ENCODE measurements at regions not wholly inside any gene's neighbourhood (a gene's known extent, or its start where the extent isn't known, plus 50 kb on each side); places are given as distances from the start of the nearest gene placed in this dataset.

GRCh38 chr6:14280006-14280510 lies 162.5 kb downstream of the CD83 start:
- H3K4me2 ChIP-seq (ENCODE audit: low read depth, low read length) = no peak overlapping the region
- H3K27ac ChIP-seq (ENCODE audit: low read length) = no peak overlapping the region
- no peak overlapping the region for H2AFZ ChIP-seq (ENCODE audit: low read length)
- H3K9me2 ChIP-seq (replicated peaks; ENCODE audit: insufficient read depth, low read length) = no peaks in the 10 kb centered on the region
- H3K9me3 ChIP-seq (replicated peaks; ENCODE audit: insufficient read depth, low read length) = no peaks in the 10 kb centered on the region
- H3K27me3 ChIP-seq (replicated peaks; ENCODE audit: insufficient read depth, low read length) = no peaks in the 10 kb centered on the region
- H3K4me1 ChIP-seq (ENCODE audit: low read length) = peaks cover 30% of the 10 kb centered on the region
- peaks cover 10% of the 10 kb centered on the region; the same call in 1 of the 2 replicates for H3F3A ChIP-seq (ENCODE audit: insufficient read depth, low read length)
- DNase-seq = no peak
- no peaks in the 10 kb centered on the region for H3K79me2 ChIP-seq (ENCODE audit: low read length)
- no peaks in the 10 kb centered on the region for H4K20me1 ChIP-seq (ENCODE audit: insufficient read depth, low read length)
- TF ChIP-seq EZH2 (optimal IDR thresholded peaks at IDR 0.05; ENCODE audit: low read depth, low read length) = no peak
- TF ChIP-seq EZH2phosphoT487 (IDR thresholded peaks at IDR 0.05; ENCODE audit: low read length) = no peak
- no peak for TF ChIP-seq CTCF (IDR thresholded peaks at IDR 0.05; ENCODE audit: low read length)
- H3K4me3 ChIP-seq (ENCODE audit: low read length) = no peak overlapping the region
- no peaks in the 10 kb centered on the region for H3K36me3 ChIP-seq (replicated peaks; ENCODE audit: insufficient read depth, low read length)
- H3K9ac ChIP-seq (ENCODE audit: low read length) = no peak overlapping the region

GRCh38 chr6:14280766-14281293 lies 163.3 kb downstream of the CD83 start:
- Histone ChIP-seq H4K20me1 (ENCODE audit: insufficient read depth, low read length) (no peaks in the 10 kb centered on the region), H3K4me1 (ENCODE audit: low read length) (peaks cover 28% of the 10 kb centered on the region), H3K4me3 (ENCODE audit: low read length) (no peak overlapping the region), H3K9ac (ENCODE audit: low read length) (no peak overlapping the region), H3K9me3 (replicated peaks; ENCODE audit: insufficient read depth, low read length) (no peaks in the 10 kb centered on the region), H3K9me2 (replicated peaks; ENCODE audit: insufficient read depth, low read length) (no peaks in the 10 kb centered on the region), H3F3A (ENCODE audit: insufficient read depth, low read length) (peaks cover 10% of the 10 kb centered on the region; the same call in 1 of the 2 replicates), H3K27ac (ENCODE audit: low read length) (no peak overlapping the region), H3K79me2 (ENCODE audit: low read length) (no peaks in the 10 kb centered on the region), H3K27me3 (replicated peaks; ENCODE audit: insufficient read depth, low read length) (no peaks in the 10 kb centered on the region), H3K4me2 (ENCODE audit: low read depth, low read length) (no peak overlapping the region), H2AFZ (ENCODE audit: low read length) (no peak overlapping the region), H3K36me3 (replicated peaks; ENCODE audit: insufficient read depth, low read length) (no peaks in the 10 kb centered on the region)
- TF ChIP-seq CTCF (IDR thresholded peaks at IDR 0.05; ENCODE audit: low read length) (no peak), EZH2 (optimal IDR thresholded peaks at IDR 0.05; ENCODE audit: low read depth, low read length) (no peak), EZH2phosphoT487 (IDR thresholded peaks at IDR 0.05; ENCODE audit: low read length) (no peak)
- no peak for DNase-seq

- Histone ChIP-seq H3F3A (ENCODE audit: insufficient read depth, low read length) (peaks cover 6% of the 10 kb centered on the region; the same call in 1 of the 2 replicates), H3K9ac (ENCODE audit: low read length) (no peak overlapping the region), H3K4me1 (ENCODE audit: low read length) (peaks cover 18% of the 10 kb centered on the region), H3K36me3 (replicated peaks; ENCODE audit: insufficient read depth, low read length) (no peaks in the 10 kb centered on the region), H3K9me2 (replicated peaks; ENCODE audit: insufficient read depth, low read length) (no peaks in the 10 kb centered on the region), H2AFZ (ENCODE audit: low read length) (no peak overlapping the region), H4K20me1 (ENCODE audit: insufficient read depth, low read length) (no peaks in the 10 kb centered on the region), H3K79me2 (ENCODE audit: low read length) (no peaks in the 10 kb centered on the region), H3K27me3 (replicated peaks; ENCODE audit: insufficient read depth, low read length) (no peaks in the 10 kb centered on the region), H3K27ac (ENCODE audit: low read length) (no peak overlapping the region), H3K4me2 (ENCODE audit: low read depth, low read length) (no peak overlapping the region), H3K9me3 (replicated peaks; ENCODE audit: insufficient read depth, low read length) (no peaks in the 10 kb centered on the region), H3K4me3 (ENCODE audit: low read length) (no peak overlapping the region)
- DNase-seq = no peak
- TF ChIP-seq EZH2 (optimal IDR thresholded peaks at IDR 0.05; ENCODE audit: low read depth, low read length) = no peak
- TF ChIP-seq CTCF (IDR thresholded peaks at IDR 0.05; ENCODE audit: low read length) = no peak
Observed at GRCh38 chr6:14281811-14282660, 164.5 kb downstream of the CD83 start.

Data from MM.1S (cell line).